ENCODE measurements at regions not wholly inside any gene's neighbourhood (a gene's known extent, or its start where the extent isn't known, plus 50 kb on each side); places are given as distances from the start of the nearest gene placed in this dataset.
A peak's percentile ranks its signal among the peaks of the same experiment; 100 is the strongest.

- DNase-seq: no peak
Measured at GRCh38 chr17:77593081-77593480, 365.4 kb upstream of the TNRC6C start.

- DNase-seq: peak; percentile 49
Measured at GRCh38 chr17:77594416-77595209, 363.9 kb upstream of the TNRC6C start.

- DNase-seq: no peak
Measured at GRCh38 chr17:77596491-77597417, 361.7 kb upstream of the TNRC6C start.

GRCh38 chr17:77597418-77598240, 360.9 kb upstream of the TNRC6C start:
- no peak for DNase-seq

- no peak for DNase-seq
Measured at GRCh38 chr17:77598241-77598620, 360.3 kb upstream of the TNRC6C start.

GRCh38 chr17:77599699-77600098, 358.8 kb upstream of the TNRC6C start:
- DNase-seq: no peak

- no peak for DNase-seq
Measured at GRCh38 chr17:77600346-77600745, 358.2 kb upstream of the TNRC6C start.

- no peak for DNase-seq
Measured at GRCh38 chr17:77601054-77601979, 357.2 kb upstream of the TNRC6C start.

GRCh38 chr17:77602062-77602746, 356.3 kb upstream of the TNRC6C start:
- DNase-seq: no peak

GRCh38 chr17:77602883-77603640, 355.4 kb upstream of the TNRC6C start:
- DNase-seq: no peak

- no peak for DNase-seq
Measured at GRCh38 chr17:77604301-77604972, 354.1 kb upstream of the TNRC6C start.

GRCh38 chr17:77604973-77605313, 353.6 kb upstream of the TNRC6C start:
- no peak for DNase-seq

- no peak for DNase-seq
Measured at GRCh38 chr17:77606146-77606864, 352.2 kb upstream of the TNRC6C start.

GRCh38 chr17:77606865-77607210, 351.7 kb upstream of the TNRC6C start:
- no peak for DNase-seq

- DNase-seq: no peak
Measured at GRCh38 chr17:77607606-77608005, 350.9 kb upstream of the TNRC6C start.

- DNase-seq: no peak
Measured at GRCh38 chr17:77608431-77608830, 350.1 kb upstream of the TNRC6C start.

GRCh38 chr17:77609553-77610517, 348.7 kb upstream of the TNRC6C start:
- peak; percentile 85 for DNase-seq

- no peak for DNase-seq
Measured at GRCh38 chr17:77610518-77610893, 348.0 kb upstream of the TNRC6C start.

All from activated CD4-positive, alpha-beta T cell treated with anti-CD3 and anti-CD28 coated beads, Interleukin-2, Interleukin-6, amounts not matched to agents 100 ng/mL and 50 ng/mL, durations not matched to agents 16 hours and 8 hours (primary cell).